Left forelimb (tissue), 1 donor: ENCODE measurements at regions not wholly inside any gene's neighbourhood (a gene's known extent, or its start where the extent isn't known, plus 50 kb on each side); places are given as distances from the start of the nearest gene placed in this dataset.

Experiments used
- DNase-seq: peaks from one replicate; pipeline ENCODE4 v3.0.0-alpha.2; 2018; ENCODE audit warnings: low spot score

- DNase-seq = no peak
Measured at GRCh38 chr5:167147879-167148278, 1143.6 kb upstream of the WWC1 start.

- no peak for DNase-seq
Measured at GRCh38 chr5:167150661-167151060, 1140.8 kb upstream of the WWC1 start.

GRCh38 chr5:167152561-167152960 is 1138.9 kb upstream of the WWC1 start:
- DNase-seq = no peak

- DNase-seq = no peak
Measured at GRCh38 chr5:167155387-167156005, 1135.9 kb upstream of the WWC1 start.

- DNase-seq = no peak
Measured at GRCh38 chr5:167156446-167156845, 1135.0 kb upstream of the WWC1 start.

GRCh38 chr5:167158588-167158987 is 1132.9 kb upstream of the WWC1 start:
- DNase-seq = no peak

GRCh38 chr5:167160388-167160787 is 1131.1 kb upstream of the WWC1 start:
- DNase-seq = no peak

GRCh38 chr5:167166696-167167095 is 1124.7 kb upstream of the WWC1 start:
- DNase-seq = no peak

- DNase-seq = no peak
Measured at GRCh38 chr5:167167191-167167795, 1124.2 kb upstream of the WWC1 start.

GRCh38 chr5:167168971-167169370 is 1122.5 kb upstream of the WWC1 start:
- no peak for DNase-seq

GRCh38 chr5:167171056-167171455 is 1120.4 kb upstream of the WWC1 start:
- DNase-seq = no peak

- DNase-seq = no peak
Measured at GRCh38 chr5:167177736-167178135, 1113.7 kb upstream of the WWC1 start.

GRCh38 chr5:167180906-167181305 is 1110.5 kb upstream of the WWC1 start:
- no peak for DNase-seq

- no peak for DNase-seq
Measured at GRCh38 chr5:167205881-167206280, 1085.6 kb upstream of the WWC1 start.

GRCh38 chr5:167207081-167207480 is 1084.4 kb upstream of the WWC1 start:
- DNase-seq = peak; percentile 73

- DNase-seq = no peak
Measured at GRCh38 chr5:167208911-167209310, 1082.5 kb upstream of the WWC1 start.

- no peak for DNase-seq
Measured at GRCh38 chr5:167217097-167217743, 1074.2 kb upstream of the WWC1 start.

- DNase-seq = no peak
Measured at GRCh38 chr5:167219298-167219697, 1072.1 kb upstream of the WWC1 start.

- no peak for DNase-seq
Measured at GRCh38 chr5:167226386-167226785, 1065.1 kb upstream of the WWC1 start.

GRCh38 chr5:167228134-167228533 is 1063.3 kb upstream of the WWC1 start:
- DNase-seq = no peak

GRCh38 chr5:167229751-167230150 is 1061.7 kb upstream of the WWC1 start:
- no peak for DNase-seq

- no peak for DNase-seq
Measured at GRCh38 chr5:167230414-167230813, 1061.0 kb upstream of the WWC1 start.

GRCh38 chr5:167232675-167233311 is 1058.7 kb upstream of the WWC1 start:
- no peak for DNase-seq
